GM23338 (cell line): ENCODE measurements at regions not wholly inside any gene's neighbourhood (a gene's known extent, or its start where the extent isn't known, plus 50 kb on each side); places are given as distances from the start of the nearest gene placed in this dataset.

Source experiments
- ATAC-seq: fragments of 200-7000 bp; cut with Tn5 transposase; 3 replicates; pipeline ENCODE4 v1.9.1; 2020
- DNase-seq: peaks from one replicate; pipeline ENCODE4 v3.0.0-alpha.2; 2015; ENCODE audit warnings: low spot score
- H2AFZ ChIP-seq: fragments of 200-600 bp; sonication (generic); 2 replicates; pipeline ENCODE4 v1.8.0; 2016; ENCODE audit warnings: antibody characterized with exemption, mild to moderate bottlenecking, moderate library complexity
- H3F3A ChIP-seq: fragments of 200-600 bp; sonication (generic); replicated peaks from 2 replicates; pipeline ENCODE4 v1.8.0; 2017; ENCODE audit warnings: antibody characterized with exemption, mixed run types, low read depth
- H3K27ac ChIP-seq: fragments of 200-600 bp; sonication (generic); 2 replicates; pipeline ENCODE4 v1.6.1; 2016; ENCODE audit warnings: low read depth
- H3K27me3 ChIP-seq: fragments of 200-600 bp; sonication (generic); 2 replicates; pipeline ENCODE4 v1.8.0; 2016; ENCODE audit warnings: mild to moderate bottlenecking, mixed run types, moderate library complexity; ENCODE audit not compliant: insufficient read depth
- H3K36me3 ChIP-seq: fragments of 200-600 bp; sonication (generic); 2 replicates; pipeline ENCODE4 v1.8.0; 2016; ENCODE audit warnings: mild to moderate bottlenecking; ENCODE audit not compliant: insufficient read depth
- H3K4me1 ChIP-seq: fragments of 200-600 bp; sonication (generic); 2 replicates; pipeline ENCODE4 v1.8.0; 2016; ENCODE audit warnings: mild to moderate bottlenecking, moderate library complexity; ENCODE audit not compliant: insufficient read depth
- H3K4me2 ChIP-seq: fragments of 200-600 bp; sonication (generic); 2 replicates; pipeline ENCODE4 v1.7.1; 2017; ENCODE audit warnings: mixed run types
- H3K4me3 ChIP-seq: fragments of 200-600 bp; sonication (generic); 2 replicates; pipeline ENCODE4 v1.6.1; 2016; ENCODE audit warnings: mixed run types
- H3K79me2 ChIP-seq: fragments of 200-600 bp; sonication (generic); replicated peaks from 2 replicates; pipeline ENCODE4 v1.8.0; 2017; ENCODE audit warnings: mild to moderate bottlenecking; ENCODE audit not compliant: insufficient read depth
- H3K9me2 ChIP-seq: fragments of 200-600 bp; sonication (generic); 2 replicates; pipeline ENCODE4 v1.8.0; 2017; ENCODE audit not compliant: insufficient read depth
- H4K20me1 ChIP-seq: fragments of 200-600 bp; sonication (generic); replicated peaks from 2 replicates; pipeline ENCODE4 v1.8.0; 2017; ENCODE audit warnings: mild to moderate bottlenecking; ENCODE audit not compliant: insufficient read depth
- H3K27ac Mint-ChIP-seq: 2 replicates; pipeline ENCODE4 v1.8.0; 2020; ENCODE audit warnings: inconsistent platforms, mild to moderate bottlenecking, moderate library complexity, mixed read lengths
- H3K27me3 Mint-ChIP-seq: 3 replicates; pipeline ENCODE4 v1.8.0; 2022; ENCODE audit warnings: low read depth, mild to moderate bottlenecking, moderate library complexity, mixed read lengths, inconsistent platforms; ENCODE audit not compliant: insufficient read depth, poor library complexity
- H3K36me3 Mint-ChIP-seq: 3 replicates; pipeline ENCODE4 v1.8.0; 2021; ENCODE audit warnings: low read depth, mild to moderate bottlenecking, inconsistent platforms, moderate library complexity, mixed read lengths
- H3K4me1 Mint-ChIP-seq: 3 replicates; pipeline ENCODE4 v1.8.0; 2020; ENCODE audit warnings: mild to moderate bottlenecking, inconsistent platforms, mixed read lengths
- H3K4me3 Mint-ChIP-seq: 3 replicates; pipeline ENCODE4 v1.8.0; 2021; ENCODE audit warnings: moderate library complexity, mild to moderate bottlenecking, inconsistent platforms, mixed read lengths
- H3K9me3 Mint-ChIP-seq: 3 replicates; pipeline ENCODE4 v1.8.0; 2020; ENCODE audit warnings: moderate library complexity, mild to moderate bottlenecking, inconsistent platforms, mixed read lengths
- CREB1 ChIP-seq: fragments of 250-450 bp; sonication (Bioruptor Pico); IDR thresholded peaks from 2 replicates; pipeline ENCODE4 v1.5.0; 2020; ENCODE audit warnings: low read depth, mild to moderate bottlenecking, moderate library complexity
- CTCF ChIP-seq, 2 experiments: fragments of 200-600 bp in 1 of 2; sonication (generic) in 1 of 2; conservative IDR thresholded peaks; 2 replicates each; pipeline versions ENCODE4 v1.5.1 to v1.6.1; 2016 to 2017; ENCODE audit warnings: antibody characterized with exemption in 2 of 2, low read depth in 2 of 2, mild to moderate bottlenecking in 2 of 2, moderate library complexity in 1 of 2
- ETS1 ChIP-seq: IDR thresholded peaks from 2 replicates; pipeline ENCODE4 v1.6.1; 2016; ENCODE audit warnings: antibody characterized with exemption
- EZH2 ChIP-seq: fragments of 200-600 bp; sonication (generic); IDR thresholded peaks from one replicate; pipeline ENCODE4 v1.8.0; 2017; ENCODE audit warnings: antibody characterized with exemption, mild to moderate bottlenecking, low read depth; ENCODE audit not compliant: unreplicated experiment
- EZH2phosphoT487 ChIP-seq: fragments of 200-600 bp; sonication (generic); IDR thresholded peaks from one replicate; pipeline ENCODE4 v1.8.1; 2018; ENCODE audit warnings: antibody characterized with exemption; ENCODE audit not compliant: unreplicated experiment
- JUNB ChIP-seq: IDR thresholded peaks from one replicate; pipeline ENCODE4 v1.6.1; 2016; ENCODE audit warnings: antibody characterized with exemption; ENCODE audit not compliant: unreplicated experiment
- NANOG ChIP-seq: IDR thresholded peaks from 2 replicates; pipeline ENCODE4 v1.6.1; 2016; ENCODE audit warnings: antibody characterized with exemption, borderline replicate concordance
- POLR2AphosphoS5 ChIP-seq: IDR thresholded peaks from 2 replicates; pipeline ENCODE4 v1.6.1; 2016; ENCODE audit warnings: antibody characterized with exemption, low read depth
- REST ChIP-seq: IDR thresholded peaks from one replicate; pipeline ENCODE4 v1.6.1; 2018; ENCODE audit warnings: antibody characterized with exemption; ENCODE audit not compliant: unreplicated experiment
- STAT1 ChIP-seq: IDR thresholded peaks from one replicate; pipeline ENCODE4 v1.6.1; 2016; ENCODE audit warnings: antibody characterized with exemption; ENCODE audit not compliant: unreplicated experiment
- ZNF114 ChIP-seq: fragments of 250-450 bp; sonication (Bioruptor Pico); IDR thresholded peaks from 2 replicates; pipeline ENCODE4 v1.5.0; 2020; ENCODE audit warnings: mild to moderate bottlenecking, moderate library complexity
- ZNF331 ChIP-seq: fragments of 250-450 bp; sonication (Bioruptor Pico); IDR thresholded peaks from 2 replicates; pipeline ENCODE4 v1.5.0; 2020; ENCODE audit warnings: low read depth, mild to moderate bottlenecking, moderate library complexity
- TF ChIP-seq, protein P1 (sequence below): fragments of 250-450 bp; sonication (Bioruptor Pico); IDR thresholded peaks from 2 replicates; pipeline ENCODE4 v1.5.0; 2020; ENCODE audit warnings: mild to moderate bottlenecking, moderate library complexity

GRCh38 chr12:115297445-115297844 lies 613.5 kb upstream of the TBX3 start:
- H3K27ac ChIP-seq = no peak overlapping the region
- no peaks in the 10 kb centered on the region for H3K36me3 Mint-ChIP-seq

More at GRCh38 chr12:115297445-115297844, 613.5 kb upstream of the TBX3 start:
- ATAC-seq (no peak), DNase-seq (no peak)
- H3K9me2 ChIP-seq = peaks cover 4% of the 10 kb centered on the region; the same call in 1 of the 2 replicates
- H3K27me3 Mint-ChIP-seq = peaks cover 2% of the 10 kb centered on the region
- H2AFZ ChIP-seq = no peak overlapping the region
- H3K79me2 ChIP-seq = no peaks in the 10 kb centered on the region
- no peaks in the 10 kb centered on the region for H3K4me1 ChIP-seq
- H3K4me3 Mint-ChIP-seq = no peak overlapping the region
- H3K9me3 Mint-ChIP-seq = no peaks in the 10 kb centered on the region; the same call in 2 of the 3 replicates
- H3F3A ChIP-seq = no peaks in the 10 kb centered on the region
- no peak overlapping the region for H3K27ac Mint-ChIP-seq
- peaks cover 29% of the 10 kb centered on the region for H3K4me1 Mint-ChIP-seq
- no peaks in the 10 kb centered on the region for H3K27me3 ChIP-seq
- no peaks in the 10 kb centered on the region for H4K20me1 ChIP-seq
- TF ChIP-seq STAT1 (no peak), ETS1 (no peak), CREB1 (CRISPR knock-in tag) (no peak), REST (no peak), CTCF (conservative IDR thresholded peaks at IDR 0.05; ENCODE audit: low read depth in 2 of 2) (no peak), ZNF331 (CRISPR knock-in tag) (no peak), EZH2phosphoT487 (no peak), POLR2AphosphoS5 (no peak), ZNF114 (no peak), EZH2 (no peak), JUNB (no peak), NANOG (no peak)
- TF ChIP-seq, protein P1, sequence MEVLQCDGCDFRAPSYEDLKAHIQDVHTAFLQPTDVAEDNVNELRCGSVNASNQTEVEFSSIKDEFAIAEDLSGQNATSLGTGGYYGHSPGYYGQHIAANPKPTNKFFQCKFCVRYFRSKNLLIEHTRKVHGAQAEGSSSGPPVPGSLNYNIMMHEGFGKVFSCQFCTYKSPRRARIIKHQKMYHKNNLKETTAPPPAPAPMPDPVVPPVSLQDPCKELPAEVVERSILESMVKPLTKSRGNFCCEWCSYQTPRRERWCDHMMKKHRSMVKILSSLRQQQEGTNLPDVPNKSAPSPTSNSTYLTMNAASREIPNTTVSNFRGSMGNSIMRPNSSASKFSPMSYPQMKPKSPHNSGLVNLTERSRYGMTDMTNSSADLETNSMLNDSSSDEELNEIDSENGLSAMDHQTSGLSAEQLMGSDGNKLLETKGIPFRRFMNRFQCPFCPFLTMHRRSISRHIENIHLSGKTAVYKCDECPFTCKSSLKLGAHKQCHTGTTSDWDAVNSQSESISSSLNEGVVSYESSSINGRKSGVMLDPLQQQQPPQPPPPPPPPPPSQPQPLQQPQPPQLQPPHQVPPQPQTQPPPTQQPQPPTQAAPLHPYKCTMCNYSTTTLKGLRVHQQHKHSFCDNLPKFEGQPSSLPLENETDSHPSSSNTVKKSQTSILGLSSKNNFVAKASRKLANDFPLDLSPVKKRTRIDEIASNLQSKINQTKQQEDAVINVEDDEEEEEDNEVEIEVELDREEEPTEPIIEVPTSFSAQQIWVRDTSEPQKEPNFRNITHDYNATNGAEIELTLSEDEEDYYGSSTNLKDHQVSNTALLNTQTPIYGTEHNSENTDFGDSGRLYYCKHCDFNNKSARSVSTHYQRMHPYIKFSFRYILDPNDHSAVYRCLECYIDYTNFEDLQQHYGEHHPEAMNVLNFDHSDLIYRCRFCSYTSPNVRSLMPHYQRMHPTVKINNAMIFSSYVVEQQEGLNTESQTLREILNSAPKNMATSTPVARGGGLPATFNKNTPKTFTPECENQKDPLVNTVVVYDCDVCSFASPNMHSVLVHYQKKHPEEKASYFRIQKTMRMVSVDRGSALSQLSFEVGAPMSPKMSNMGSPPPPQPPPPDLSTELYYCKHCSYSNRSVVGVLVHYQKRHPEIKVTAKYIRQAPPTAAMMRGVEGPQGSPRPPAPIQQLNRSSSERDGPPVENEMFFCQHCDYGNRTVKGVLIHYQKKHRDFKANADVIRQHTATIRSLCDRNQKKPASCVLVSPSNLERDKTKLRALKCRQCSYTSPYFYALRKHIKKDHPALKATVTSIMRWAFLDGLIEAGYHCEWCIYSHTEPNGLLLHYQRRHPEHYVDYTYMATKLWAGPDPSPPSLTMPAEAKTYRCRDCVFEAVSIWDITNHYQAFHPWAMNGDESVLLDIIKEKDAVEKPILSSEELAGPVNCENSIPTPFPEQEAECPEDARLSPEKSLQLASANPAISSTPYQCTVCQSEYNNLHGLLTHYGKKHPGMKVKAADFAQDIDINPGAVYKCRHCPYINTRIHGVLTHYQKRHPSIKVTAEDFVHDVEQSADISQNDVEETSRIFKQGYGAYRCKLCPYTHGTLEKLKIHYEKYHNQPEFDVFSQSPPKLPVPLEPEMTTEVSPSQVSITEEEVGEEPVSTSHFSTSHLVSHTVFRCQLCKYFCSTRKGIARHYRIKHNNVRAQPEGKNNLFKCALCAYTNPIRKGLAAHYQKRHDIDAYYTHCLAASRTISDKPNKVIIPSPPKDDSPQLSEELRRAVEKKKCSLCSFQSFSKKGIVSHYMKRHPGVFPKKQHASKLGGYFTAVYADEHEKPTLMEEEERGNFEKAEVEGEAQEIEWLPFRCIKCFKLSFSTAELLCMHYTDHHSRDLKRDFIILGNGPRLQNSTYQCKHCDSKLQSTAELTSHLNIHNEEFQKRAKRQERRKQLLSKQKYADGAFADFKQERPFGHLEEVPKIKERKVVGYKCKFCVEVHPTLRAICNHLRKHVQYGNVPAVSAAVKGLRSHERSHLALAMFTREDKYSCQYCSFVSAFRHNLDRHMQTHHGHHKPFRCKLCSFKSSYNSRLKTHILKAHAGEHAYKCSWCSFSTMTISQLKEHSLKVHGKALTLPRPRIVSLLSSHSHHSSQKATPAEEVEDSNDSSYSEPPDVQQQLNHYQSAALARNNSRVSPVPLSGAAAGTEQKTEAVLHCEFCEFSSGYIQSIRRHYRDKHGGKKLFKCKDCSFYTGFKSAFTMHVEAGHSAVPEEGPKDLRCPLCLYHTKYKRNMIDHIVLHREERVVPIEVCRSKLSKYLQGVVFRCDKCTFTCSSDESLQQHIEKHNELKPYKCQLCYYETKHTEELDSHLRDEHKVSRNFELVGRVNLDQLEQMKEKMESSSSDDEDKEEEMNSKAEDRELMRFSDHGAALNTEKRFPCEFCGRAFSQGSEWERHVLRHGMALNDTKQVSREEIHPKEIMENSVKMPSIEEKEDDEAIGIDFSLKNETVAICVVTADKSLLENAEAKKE (CRISPR knock-in tag) = no peak
- no peaks in the 10 kb centered on the region for H3K36me3 ChIP-seq
- no peak overlapping the region for H3K4me3 ChIP-seq
- no peak overlapping the region for H3K4me2 ChIP-seq
